GM19193 (cell line): ENCODE measurements at regions not wholly inside any gene's neighbourhood (a gene's known extent, or its start where the extent isn't known, plus 50 kb on each side); places are given as distances from the start of the nearest gene placed in this dataset.

ENCODE experiments used
- POLR2A ChIP-seq: IDR thresholded peaks from 4 replicates; pipeline ENCODE4 v1.6.1; 2011; ENCODE audit not compliant: insufficient read depth, insufficient read length; ENCODE audit errors: extremely low read depth

DNA sequence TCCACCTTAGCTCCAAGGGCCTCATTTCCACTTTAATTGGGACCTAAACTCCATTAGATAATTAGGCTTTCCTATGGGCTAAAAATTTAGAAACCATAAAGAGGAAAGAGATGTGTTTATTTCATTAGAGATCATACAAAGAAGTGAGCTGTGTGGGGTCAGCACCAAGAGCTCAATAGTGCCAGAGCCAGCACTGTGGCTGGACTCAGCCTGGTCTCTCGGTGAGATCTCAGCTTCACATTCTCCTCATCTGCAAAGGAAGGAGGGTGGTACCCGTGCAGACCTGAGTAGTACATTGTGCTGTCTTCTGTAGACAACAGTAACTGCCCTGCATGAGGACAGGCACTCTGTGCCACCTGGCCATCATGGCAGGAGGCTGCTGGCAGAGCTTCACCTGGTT lies 136.1 kb upstream of the EPB41L4A start:
- TF ChIP-seq POLR2A, result no peak

DNA sequence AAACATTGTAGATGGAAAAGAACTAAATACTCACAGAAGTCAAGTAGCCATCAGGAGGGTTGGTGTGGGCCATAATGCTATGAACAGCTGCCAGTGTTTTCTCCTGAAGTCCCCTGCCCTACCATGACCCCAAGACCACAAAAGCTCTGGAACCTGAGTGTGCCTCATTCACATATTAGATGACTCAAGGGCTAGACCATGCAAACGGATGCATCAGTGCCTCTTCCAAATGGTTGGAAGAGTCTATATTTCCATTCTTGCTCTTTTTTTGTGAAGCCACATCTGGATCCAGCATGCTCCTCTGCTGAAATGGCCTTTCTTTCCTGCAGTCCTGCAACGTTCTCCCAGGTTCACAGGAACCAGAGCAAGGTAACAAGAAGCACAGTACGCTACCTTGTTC lies 136.6 kb upstream of the EPB41L4A start:
- TF ChIP-seq POLR2A, result no peak

DNA sequence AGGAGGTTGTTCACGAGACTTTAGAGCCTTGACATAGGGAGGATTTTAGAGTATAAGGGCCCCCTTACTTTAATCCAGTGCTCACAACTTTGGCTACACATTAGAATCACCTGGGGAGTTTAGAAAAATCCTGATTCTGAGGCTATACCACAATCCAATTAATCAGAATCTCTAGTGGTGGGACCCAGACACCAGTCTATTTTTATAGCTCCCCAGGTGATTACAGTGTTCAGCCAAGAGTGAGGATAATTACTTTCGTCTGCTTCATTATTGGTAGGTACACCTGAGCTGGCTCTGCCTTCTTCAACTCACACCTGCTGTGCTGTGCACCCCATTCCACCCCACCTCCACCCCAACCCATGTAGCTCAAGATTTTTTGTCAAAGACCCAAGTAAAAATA lies 141.3 kb upstream of the EPB41L4A start:
- no peak for TF ChIP-seq POLR2A

DNA sequence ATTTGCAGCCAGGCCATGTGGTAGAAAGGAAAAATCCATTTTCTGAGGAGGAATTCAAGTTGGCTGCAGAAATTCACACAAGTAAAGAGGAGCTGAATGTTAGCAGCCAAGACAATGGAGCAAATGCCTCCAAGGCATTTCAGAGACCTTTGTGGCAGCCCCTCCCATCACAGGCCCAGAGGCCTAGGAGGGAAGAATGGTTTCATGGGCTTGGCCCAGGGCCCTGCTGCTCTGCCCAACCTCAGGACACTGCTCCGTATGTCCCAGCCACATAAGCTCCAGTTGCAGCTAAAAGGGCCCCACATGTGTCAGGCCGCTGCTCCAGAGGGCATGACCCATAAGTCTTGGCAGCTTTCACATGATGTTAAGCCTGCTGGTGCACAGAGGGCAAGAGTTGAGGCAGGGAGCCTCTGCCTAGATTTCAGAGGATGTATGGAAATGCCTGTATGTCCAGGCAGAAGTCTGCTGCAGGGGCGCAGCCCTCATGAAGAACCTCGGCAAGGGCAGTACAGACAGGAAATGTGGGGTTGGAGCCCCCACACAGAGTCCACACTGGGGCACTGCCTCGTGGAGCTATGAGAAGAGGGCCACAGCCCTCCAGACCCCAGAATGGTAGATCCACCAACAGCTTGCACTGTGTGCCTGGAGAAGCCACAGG lies 144.2 kb upstream of the EPB41L4A start:
- no peak for TF ChIP-seq POLR2A

- no peak for TF ChIP-seq POLR2A
Measured at GRCh38 chr5:112566251-112566650, 147.2 kb upstream of the EPB41L4A start.

DNA sequence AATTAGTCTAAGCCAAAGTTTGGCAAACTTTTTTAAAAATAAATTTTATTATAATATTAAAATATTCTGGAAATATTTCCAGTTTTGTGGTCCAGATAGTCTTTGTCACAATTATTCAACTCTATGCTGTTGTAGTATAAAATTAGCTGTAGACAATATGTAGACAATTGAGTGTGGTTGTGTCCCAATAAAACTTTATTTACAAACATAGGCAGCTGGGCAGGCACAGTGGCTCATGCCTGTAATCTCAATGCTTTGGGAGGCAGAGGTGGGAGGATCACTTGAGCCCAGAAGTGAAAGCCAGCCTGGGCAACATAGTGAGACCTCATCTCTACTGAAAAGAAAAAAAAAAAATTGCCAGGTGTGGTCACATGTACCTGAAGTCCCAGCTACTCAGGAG lies 150.5 kb upstream of the EPB41L4A start:
- no peak for TF ChIP-seq POLR2A

GRCh38 chr5:112570708-112571444 lies 151.8 kb upstream of the EPB41L4A start:
- no peak for TF ChIP-seq POLR2A

GRCh38 chr5:112573441-112573840 lies 154.4 kb upstream of the EPB41L4A start:
- no peak for TF ChIP-seq POLR2A

DNA sequence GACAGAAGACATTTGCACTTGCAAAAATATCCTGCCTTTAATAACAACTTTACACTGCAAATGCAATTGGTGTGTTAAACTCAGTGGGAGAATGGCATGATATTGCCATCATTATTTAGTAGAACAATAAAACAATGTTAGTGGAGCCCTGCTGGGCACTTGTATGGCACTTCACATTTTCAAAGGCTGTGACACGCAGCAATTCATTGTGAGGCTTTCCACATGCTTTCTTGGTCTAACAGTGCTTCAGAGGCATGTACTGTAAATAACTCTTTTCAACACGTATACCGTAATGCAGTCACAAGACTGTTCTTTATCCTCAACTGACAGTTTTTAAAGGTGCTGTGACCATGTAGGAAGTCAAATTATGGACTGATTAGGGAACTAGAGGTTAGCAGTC lies 155.5 kb upstream of the EPB41L4A start:
- no peak for TF ChIP-seq POLR2A

- TF ChIP-seq POLR2A, result no peak
Measured at GRCh38 chr5:112576298-112576925, 157.3 kb upstream of the EPB41L4A start.

DNA sequence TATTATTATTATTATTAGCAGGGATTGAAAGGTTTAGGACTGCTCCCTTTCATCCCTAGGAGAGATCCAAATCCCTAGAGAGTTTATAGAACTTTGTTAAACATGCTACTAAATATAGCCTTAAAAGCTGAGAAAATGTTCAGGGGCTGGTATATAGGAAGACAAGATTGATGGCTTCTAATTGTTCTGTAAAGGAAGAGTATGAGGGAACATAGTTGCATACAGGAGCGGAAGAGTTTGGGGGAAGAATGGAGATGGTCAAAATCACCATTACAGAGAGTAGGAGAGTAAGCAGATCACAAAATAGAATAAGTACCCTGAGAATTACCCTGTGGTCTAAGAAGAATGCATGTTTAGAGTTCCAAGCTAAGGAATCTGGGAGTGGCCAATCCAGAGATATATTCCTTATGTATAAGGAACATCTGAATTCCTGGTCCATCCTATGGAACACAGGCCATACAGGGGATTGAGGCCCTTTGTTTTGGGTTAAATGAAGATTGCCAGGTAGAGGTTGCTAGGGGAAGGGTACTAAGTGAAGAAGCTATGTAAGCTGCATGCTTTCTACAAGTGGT lies 158.0 kb upstream of the APC start:
- TF ChIP-seq POLR2A, result no peak

DNA sequence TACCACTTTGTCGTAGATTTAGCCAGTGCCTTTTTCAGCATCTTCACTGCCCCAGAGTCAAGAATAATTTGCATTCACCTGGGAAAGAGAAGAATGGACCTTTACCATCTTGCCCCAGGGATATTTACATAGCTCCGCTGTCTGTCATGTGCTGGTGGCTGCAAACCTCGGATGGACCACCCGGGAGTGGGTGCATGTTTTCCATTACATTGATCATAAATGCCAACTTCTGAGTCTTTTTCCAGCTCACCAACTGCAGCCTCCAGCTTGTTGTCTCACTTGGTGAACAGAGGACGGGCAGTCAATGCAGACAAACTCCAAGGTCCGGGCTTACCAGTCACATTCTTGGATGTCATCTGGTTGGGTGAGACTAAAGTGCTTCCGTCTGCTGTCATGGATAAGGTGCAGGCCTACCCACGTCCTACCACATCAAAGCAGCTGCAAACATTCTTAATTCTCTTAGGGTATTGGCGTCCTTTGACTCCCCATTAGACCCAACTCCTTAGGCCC lies 155.8 kb upstream of the APC start:
- TF ChIP-seq POLR2A, result no peak

DNA sequence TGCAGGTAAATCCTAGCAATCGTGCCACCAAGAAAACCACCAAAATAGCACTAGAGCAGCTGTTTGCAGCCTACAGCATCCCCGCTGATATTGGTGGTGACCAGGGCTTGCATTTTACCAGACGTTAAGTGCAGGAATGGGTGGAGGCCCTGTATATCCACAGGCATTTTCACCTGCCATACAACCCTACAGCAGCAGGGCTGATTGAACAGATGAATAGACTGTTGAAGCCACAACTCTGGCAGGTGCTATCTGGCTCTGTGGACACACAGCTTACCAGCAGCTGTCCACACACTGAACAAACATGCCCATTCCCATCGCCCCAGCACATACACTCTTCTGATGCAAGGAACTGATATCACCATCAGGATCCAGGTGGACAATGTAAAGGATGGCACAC lies 154.5 kb upstream of the APC start:
- no peak for TF ChIP-seq POLR2A

DNA sequence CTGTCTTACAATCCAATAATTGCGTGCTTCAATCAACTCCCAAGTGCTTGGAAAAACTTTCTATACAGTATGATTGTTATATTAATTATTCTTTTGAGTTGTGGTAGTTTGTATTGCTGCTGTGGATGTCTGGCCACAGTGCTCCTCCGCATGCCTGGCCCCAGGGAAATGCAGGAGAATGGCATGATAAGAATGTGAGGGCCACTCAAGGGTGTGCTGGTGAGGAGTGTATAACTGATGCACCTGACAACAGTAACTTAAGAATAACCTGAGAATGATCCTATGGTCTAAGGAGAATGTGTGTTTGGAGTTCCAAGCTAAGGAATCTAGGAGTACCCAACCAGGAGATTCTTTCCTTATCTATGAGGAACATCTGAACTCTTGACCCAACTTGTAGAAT lies 152.9 kb upstream of the APC start:
- no peak for TF ChIP-seq POLR2A

- TF ChIP-seq POLR2A, result no peak
Measured at GRCh38 chr5:112586596-112587062, 151.1 kb upstream of the APC start.
